ENCODE measurements at regions not wholly inside any gene's neighbourhood (a gene's known extent, or its start where the extent isn't known, plus 50 kb on each side); places are given as distances from the start of the nearest gene placed in this dataset.

DNA sequence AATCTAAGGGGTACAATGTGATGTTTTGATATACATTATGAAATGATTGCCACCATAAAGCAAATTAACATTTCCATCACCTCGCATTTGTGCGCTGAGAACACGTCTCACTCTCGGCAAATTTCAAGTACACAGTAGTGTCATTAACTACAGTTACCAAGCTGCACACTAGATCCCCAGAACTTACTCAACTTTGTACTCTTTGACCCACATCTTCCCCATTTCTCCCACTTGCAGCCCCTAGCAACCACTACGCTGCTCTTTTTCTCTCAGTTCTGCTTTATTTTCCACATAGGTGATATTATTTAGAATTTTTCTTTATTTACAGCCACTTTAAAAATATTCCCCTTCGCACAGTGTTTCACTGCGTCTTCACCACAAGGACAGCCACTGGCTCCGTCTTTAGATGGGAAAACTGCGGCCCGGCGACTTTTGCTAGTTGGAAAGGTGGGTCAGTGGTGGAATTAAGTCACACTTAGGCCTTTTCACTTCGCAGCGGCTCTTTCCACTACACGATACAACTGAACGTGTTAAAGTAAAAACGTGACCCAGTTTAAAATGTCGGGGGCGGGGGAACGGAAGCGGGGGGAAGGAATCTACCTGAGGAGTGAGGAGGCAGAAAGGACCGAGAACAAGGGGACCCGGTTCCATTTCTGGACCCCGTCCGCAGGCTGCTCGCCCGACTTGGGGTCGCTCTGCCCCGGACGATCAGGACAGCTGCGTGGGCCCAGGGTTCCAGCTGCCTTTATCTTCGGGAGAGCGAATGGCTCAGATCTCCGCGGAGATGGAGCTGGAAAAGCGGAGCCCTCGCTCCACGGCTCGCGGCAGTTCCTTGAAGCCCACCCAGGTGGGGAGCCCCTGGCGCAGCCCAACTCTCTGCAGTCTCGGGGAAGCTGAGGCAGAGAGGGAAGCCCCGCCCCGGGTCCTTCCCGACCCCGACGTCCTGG is 486.1 kb downstream of the UQCRFS1 start:
- Histone ChIP-seq H3K79me2 (ENCODE audit: control insufficient read depth, insufficient read depth, low read length) (no peaks in the 10 kb centered on the region), H3K4ac (ENCODE audit: low read depth, low read length) (peak overlapping the region; percentile 98), H3K27me3 (ENCODE audit: insufficient read depth, low read length, poor library complexity) (no peaks in the 10 kb centered on the region), H4K5ac (ENCODE audit: low read length) (no peak overlapping the region), H2AK5ac (ENCODE audit: low read length) (no peak overlapping the region), H3K27ac (ENCODE audit: low read depth, low read length) (peak overlapping the region; percentile 19), H3K4me3 (ENCODE audit: low read length) (peak overlapping the region; percentile 84), H2BK5ac (ENCODE audit: low read length) (no peak overlapping the region), H2BK15ac (replicated peaks; ENCODE audit: low read depth) (no peak overlapping the region), H3K79me1 (ENCODE audit: low read length) (no peaks in the 10 kb centered on the region), H3K18ac (ENCODE audit: low read length) (peak overlapping the region; percentile 96), H3K23ac (ENCODE audit: low read length) (peak overlapping the region; percentile 45), H2BK120ac (ENCODE audit: low read depth, low read length) (peak overlapping the region; percentile 67), H3K4me2 (ENCODE audit: low read length) (peak overlapping the region; percentile 94), H3K36me3 (ENCODE audit: control insufficient read depth, insufficient read depth, low read length) (peaks cover 2% of the 10 kb centered on the region), H3K56ac (ENCODE audit: low read length) (peak overlapping the region; percentile 88), H3K4me1 (ENCODE audit: control insufficient read depth, low read depth, low read length) (no peaks in the 10 kb centered on the region), H4K8ac (ENCODE audit: low read depth, low read length) (peak overlapping the region; percentile 91), H3K9ac (ENCODE audit: low read length) (peak overlapping the region; percentile 89)
- peak; percentile 21 for DNase-seq
- no CpG with 5 or more reads among the region's 46 CpGs for WGBS (ENCODE audit: extremely low coverage, insufficient coverage, low lambda C conversion rate)

DNA sequence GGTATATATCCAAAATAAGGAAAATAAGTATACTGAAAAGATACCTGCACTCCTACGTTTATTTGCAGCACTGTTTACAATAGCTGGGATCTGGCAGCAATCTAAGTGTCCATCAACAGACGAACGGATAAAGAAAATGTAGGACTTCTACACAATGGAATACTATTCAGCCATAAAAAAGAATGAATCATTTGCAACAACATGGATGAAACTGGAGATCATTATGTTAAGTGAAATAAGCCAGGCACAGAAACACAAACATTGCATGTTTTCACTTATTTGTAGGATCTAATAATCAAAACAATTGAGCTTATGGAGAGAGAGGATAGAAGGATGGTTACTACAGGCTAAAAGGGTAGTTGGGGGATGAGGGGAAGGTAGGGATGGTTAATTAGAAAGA is 494.0 kb downstream of the UQCRFS1 start:
- Histone ChIP-seq H3K9ac (ENCODE audit: low read length) (no peak overlapping the region), H4K5ac (ENCODE audit: low read length) (no peak overlapping the region), H3K4me1 (ENCODE audit: control insufficient read depth, low read depth, low read length) (no peaks in the 10 kb centered on the region), H3K79me2 (ENCODE audit: control insufficient read depth, insufficient read depth, low read length) (no peaks in the 10 kb centered on the region), H3K4me2 (ENCODE audit: low read length) (no peak overlapping the region), H2BK5ac (ENCODE audit: low read length) (no peak overlapping the region), H3K23ac (ENCODE audit: low read length) (no peak overlapping the region), H3K4me3 (ENCODE audit: low read length) (no peak overlapping the region), H3K79me1 (ENCODE audit: low read length) (no peaks in the 10 kb centered on the region), H2BK15ac (replicated peaks; ENCODE audit: low read depth) (no peak overlapping the region), H3K4ac (ENCODE audit: low read depth, low read length) (no peak overlapping the region), H3K56ac (ENCODE audit: low read length) (no peak overlapping the region), H3K18ac (ENCODE audit: low read length) (no peak overlapping the region), H4K8ac (ENCODE audit: low read depth, low read length) (no peak overlapping the region), H2BK120ac (ENCODE audit: low read depth, low read length) (no peak overlapping the region), H2AK5ac (ENCODE audit: low read length) (no peak overlapping the region), H3K27me3 (ENCODE audit: insufficient read depth, low read length, poor library complexity) (no peaks in the 10 kb centered on the region), H3K27ac (ENCODE audit: low read depth, low read length) (no peak overlapping the region), H3K36me3 (ENCODE audit: control insufficient read depth, insufficient read depth, low read length) (peaks cover 2% of the 10 kb centered on the region)
- no CpG with 5 or more reads among the region's 3 CpGs for WGBS (ENCODE audit: extremely low coverage, insufficient coverage, low lambda C conversion rate)
- DNase-seq, result no peak

DNA sequence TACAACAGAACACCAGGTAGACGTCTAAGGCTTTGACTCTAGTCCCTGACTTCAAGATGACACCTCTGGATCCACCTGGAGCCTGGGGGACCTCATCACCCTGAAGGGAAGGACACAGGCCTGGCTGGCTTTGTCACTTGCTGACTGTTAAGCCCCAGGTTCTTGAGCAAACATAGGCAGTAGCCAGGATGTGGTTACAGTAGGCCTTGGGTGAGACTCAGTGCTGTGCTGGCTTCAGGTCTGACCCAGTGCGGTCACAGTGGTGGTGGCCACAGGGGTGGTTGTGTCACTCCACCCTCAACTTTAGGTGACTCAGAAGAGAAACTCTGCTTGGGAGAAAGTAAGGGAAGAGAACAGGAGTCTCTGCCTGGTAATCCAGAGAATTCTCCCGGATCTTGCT is 497.8 kb downstream of the UQCRFS1 start:
- Histone ChIP-seq H2BK15ac (replicated peaks; ENCODE audit: low read depth) (no peak overlapping the region), H3K27ac (ENCODE audit: low read depth, low read length) (no peak overlapping the region), H3K4me2 (ENCODE audit: low read length) (no peak overlapping the region), H3K27me3 (ENCODE audit: insufficient read depth, low read length, poor library complexity) (no peaks in the 10 kb centered on the region), H2BK5ac (ENCODE audit: low read length) (no peak overlapping the region), H3K79me1 (ENCODE audit: low read length) (no peaks in the 10 kb centered on the region), H4K5ac (ENCODE audit: low read length) (no peak overlapping the region), H2AK5ac (ENCODE audit: low read length) (no peak overlapping the region), H3K36me3 (ENCODE audit: control insufficient read depth, insufficient read depth, low read length) (no peaks in the 10 kb centered on the region), H3K23ac (ENCODE audit: low read length) (no peak overlapping the region), H3K4me3 (ENCODE audit: low read length) (no peak overlapping the region), H3K4ac (ENCODE audit: low read depth, low read length) (no peak overlapping the region), H3K79me2 (ENCODE audit: control insufficient read depth, insufficient read depth, low read length) (no peaks in the 10 kb centered on the region), H4K8ac (ENCODE audit: low read depth, low read length) (no peak overlapping the region), H3K56ac (ENCODE audit: low read length) (no peak overlapping the region), H3K18ac (ENCODE audit: low read length) (no peak overlapping the region), H2BK120ac (ENCODE audit: low read depth, low read length) (no peak overlapping the region), H3K9ac (ENCODE audit: low read length) (no peak overlapping the region), H3K4me1 (ENCODE audit: control insufficient read depth, low read depth, low read length) (no peaks in the 10 kb centered on the region)
- no peak for DNase-seq
- no CpG with 5 or more reads among the region's 3 CpGs for WGBS (ENCODE audit: extremely low coverage, insufficient coverage, low lambda C conversion rate)

DNA sequence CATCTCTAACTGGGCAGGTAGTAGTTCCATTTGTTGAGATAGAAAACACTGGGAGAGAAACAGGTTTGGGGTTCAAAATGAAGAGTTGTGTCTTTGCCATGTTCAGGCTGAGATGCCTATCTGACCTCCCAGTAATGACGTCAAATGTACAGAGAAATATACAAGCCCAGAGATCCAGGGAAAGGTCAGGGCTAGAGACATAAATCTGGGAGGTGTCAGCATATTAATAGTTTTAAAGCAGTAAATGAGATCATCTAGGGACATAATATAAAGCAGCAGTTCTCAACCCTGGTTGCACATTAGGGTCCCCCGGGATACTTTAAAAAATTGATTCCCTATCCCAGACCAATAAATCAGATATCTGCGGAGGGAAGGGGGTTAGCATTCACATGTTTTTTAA is 501.5 kb downstream of the UQCRFS1 start:
- no peaks in the 10 kb centered on the region for H3K79me1 ChIP-seq (ENCODE audit: low read length)
- no peak overlapping the region for H3K9ac ChIP-seq (ENCODE audit: low read length)
- H3K4me3 ChIP-seq (ENCODE audit: low read length), result no peak overlapping the region
- no peak overlapping the region for H2BK15ac ChIP-seq (replicated peaks; ENCODE audit: low read depth)
- no CpG with 5 or more reads among the region's 3 CpGs for WGBS (ENCODE audit: extremely low coverage, insufficient coverage, low lambda C conversion rate)
- H4K8ac ChIP-seq (ENCODE audit: low read depth, low read length), result no peak overlapping the region
- no peak overlapping the region for H4K5ac ChIP-seq (ENCODE audit: low read length)
- H3K27ac ChIP-seq (ENCODE audit: low read depth, low read length), result no peak overlapping the region
- no peaks in the 10 kb centered on the region for H3K79me2 ChIP-seq (ENCODE audit: control insufficient read depth, insufficient read depth, low read length)
- no peaks in the 10 kb centered on the region for H3K36me3 ChIP-seq (ENCODE audit: control insufficient read depth, insufficient read depth, low read length)
- H3K56ac ChIP-seq (ENCODE audit: low read length), result no peak overlapping the region
- DNase-seq, result no peak
- no peak overlapping the region for H2BK120ac ChIP-seq (ENCODE audit: low read depth, low read length)
- H3K23ac ChIP-seq (ENCODE audit: low read length), result no peak overlapping the region
- no peak overlapping the region for H2BK5ac ChIP-seq (ENCODE audit: low read length)
- no peak overlapping the region for H3K4ac ChIP-seq (ENCODE audit: low read depth, low read length)
- no peak overlapping the region for H2AK5ac ChIP-seq (ENCODE audit: low read length)
- H3K27me3 ChIP-seq (ENCODE audit: insufficient read depth, low read length, poor library complexity), result no peaks in the 10 kb centered on the region
- no peaks in the 10 kb centered on the region for H3K4me1 ChIP-seq (ENCODE audit: control insufficient read depth, low read depth, low read length)
- H3K4me2 ChIP-seq (ENCODE audit: low read length), result no peak overlapping the region
- no peak overlapping the region for H3K18ac ChIP-seq (ENCODE audit: low read length)

DNA sequence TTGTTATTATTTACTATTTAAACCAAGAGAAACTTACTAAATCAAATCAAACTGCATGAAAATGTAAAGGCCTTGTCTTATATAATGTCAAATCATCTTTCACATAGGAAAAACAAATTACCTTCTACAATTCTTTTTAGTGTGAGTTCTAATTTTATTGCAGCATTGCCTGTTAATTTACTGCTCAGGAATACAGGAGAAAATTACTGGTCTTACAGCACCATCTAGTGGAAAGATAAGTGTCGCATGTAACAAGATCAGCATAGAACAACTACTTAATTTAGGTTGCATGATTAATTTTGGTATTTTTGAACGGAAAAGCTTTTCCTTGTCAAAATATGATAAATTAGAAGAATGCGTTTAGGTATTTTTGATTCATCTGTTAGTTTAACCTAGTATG is 502.7 kb downstream of the UQCRFS1 start:
- peak; percentile 71 for DNase-seq
- WGBS (ENCODE audit: extremely low coverage, insufficient coverage, low lambda C conversion rate), result 100% methylated on average over 2 of the region's 3 CpGs

More for the DNA sequence above, 502.7 kb downstream of the UQCRFS1 start:
- H3K4me1 ChIP-seq (ENCODE audit: control insufficient read depth, low read depth, low read length), result no peaks in the 10 kb centered on the region
- H3K27ac ChIP-seq (ENCODE audit: low read depth, low read length), result no peak overlapping the region
- H4K8ac ChIP-seq (ENCODE audit: low read depth, low read length), result no peak overlapping the region
- H3K27me3 ChIP-seq (ENCODE audit: insufficient read depth, low read length, poor library complexity), result no peaks in the 10 kb centered on the region
- no peak overlapping the region for H3K4me2 ChIP-seq (ENCODE audit: low read length)
- no peak overlapping the region for H3K18ac ChIP-seq (ENCODE audit: low read length)
- no peaks in the 10 kb centered on the region for H3K79me1 ChIP-seq (ENCODE audit: low read length)
- no peak overlapping the region for H2BK15ac ChIP-seq (replicated peaks; ENCODE audit: low read depth)
- no peak overlapping the region for H3K4me3 ChIP-seq (ENCODE audit: low read length)
- no peak overlapping the region for H3K23ac ChIP-seq (ENCODE audit: low read length)
- H3K79me2 ChIP-seq (ENCODE audit: control insufficient read depth, insufficient read depth, low read length), result no peaks in the 10 kb centered on the region
- no peaks in the 10 kb centered on the region for H3K36me3 ChIP-seq (ENCODE audit: control insufficient read depth, insufficient read depth, low read length)
- no peak overlapping the region for H3K56ac ChIP-seq (ENCODE audit: low read length)
- no peak overlapping the region for H4K5ac ChIP-seq (ENCODE audit: low read length)
- H3K9ac ChIP-seq (ENCODE audit: low read length), result no peak overlapping the region
- H2BK5ac ChIP-seq (ENCODE audit: low read length), result no peak overlapping the region
- H2AK5ac ChIP-seq (ENCODE audit: low read length), result no peak overlapping the region
- H2BK120ac ChIP-seq (ENCODE audit: low read depth, low read length), result no peak overlapping the region
- H3K4ac ChIP-seq (ENCODE audit: low read depth, low read length), result no peak overlapping the region

Data from mesendoderm (in vitro differentiated cells).